ENCODE measurements at regions not wholly inside any gene's neighbourhood (a gene's known extent, or its start where the extent isn't known, plus 50 kb on each side); places are given as distances from the start of the nearest gene placed in this dataset.

- no peak for ATAC-seq
These were observed 250.6 kb upstream of the ZFHX3 start for GRCh38 chr16:73298562-73298961.

GRCh38 chr16:73290258-73290657 lies 242.3 kb upstream of the ZFHX3 start:
- 0% methylated on average over 1 of the region's 1 CpG for WGBS (ENCODE audit: insufficient coverage, low coverage, low lambda C conversion rate, missing lambda C conversion rate)
- DNase-seq: no peak
- no peak for ATAC-seq

More at GRCh38 chr16:73298562-73298961, 250.6 kb upstream of the ZFHX3 start:
- Histone ChIP-seq H3K27ac (no peak overlapping the region), H3K9me3 (no peaks in the 10 kb centered on the region), H3K4me3 (no peak overlapping the region), H3K27me3 (no peaks in the 10 kb centered on the region), H3K4me1 (no peaks in the 10 kb centered on the region), H3K36me3 (no peaks in the 10 kb centered on the region)
- intact Hi-C loops (cut with DNase I): no loop called here
- WGBS (ENCODE audit: insufficient coverage, low coverage, low lambda C conversion rate, missing lambda C conversion rate): 50% methylated on average over 3 of the region's 3 CpGs
- no peak for TF ChIP-seq CTCF (IDR thresholded peaks at IDR 0.05)
- no peak for TF ChIP-seq POLR2A (IDR thresholded peaks at IDR 0.05)
- DNase-seq: no peak

GRCh38 chr16:73289232-73289631 lies 241.3 kb upstream of the ZFHX3 start:
- intact Hi-C loops (cut with DNase I): no loop called here
- Histone ChIP-seq H3K36me3 (no peaks in the 10 kb centered on the region), H3K27me3 (no peaks in the 10 kb centered on the region), H3K4me3 (no peak overlapping the region), H3K9me3 (no peaks in the 10 kb centered on the region), H3K4me1 (no peaks in the 10 kb centered on the region), H3K27ac (no peak overlapping the region)
- TF ChIP-seq CTCF (IDR thresholded peaks at IDR 0.05): no peak
- no peak for TF ChIP-seq POLR2A (IDR thresholded peaks at IDR 0.05)
- ATAC-seq: no peak
- 41% methylated on average over 3 of the region's 4 CpGs for WGBS (ENCODE audit: insufficient coverage, low coverage, low lambda C conversion rate, missing lambda C conversion rate)
- DNase-seq: no peak

More at GRCh38 chr16:73290258-73290657, 242.3 kb upstream of the ZFHX3 start:
- no peaks in the 10 kb centered on the region for H3K27me3 ChIP-seq
- no peaks in the 10 kb centered on the region for H3K36me3 ChIP-seq
- no peak overlapping the region for H3K4me3 ChIP-seq
- H3K27ac ChIP-seq: no peak overlapping the region
- H3K4me1 ChIP-seq: no peaks in the 10 kb centered on the region
- no peaks in the 10 kb centered on the region for H3K9me3 ChIP-seq
- no peak for TF ChIP-seq POLR2A (IDR thresholded peaks at IDR 0.05)
- no peak for TF ChIP-seq CTCF (IDR thresholded peaks at IDR 0.05)
- intact Hi-C loops (cut with DNase I): no loop called here

- no peak overlapping the region for H3K4me3 ChIP-seq
These were observed 240.6 kb upstream of the ZFHX3 start for GRCh38 chr16:73288520-73288919.

More at GRCh38 chr16:73288520-73288919, 240.6 kb upstream of the ZFHX3 start:
- H3K9me3 ChIP-seq: no peaks in the 10 kb centered on the region
- no peaks in the 10 kb centered on the region for H3K4me1 ChIP-seq
- ATAC-seq: no peak
- intact Hi-C loops (cut with DNase I): no loop called here
- no peak for TF ChIP-seq CTCF (IDR thresholded peaks at IDR 0.05)
- TF ChIP-seq POLR2A (IDR thresholded peaks at IDR 0.05): no peak
- H3K36me3 ChIP-seq: no peaks in the 10 kb centered on the region
- 86% methylated on average over 19 of the region's 21 CpGs for WGBS (ENCODE audit: insufficient coverage, low coverage, low lambda C conversion rate, missing lambda C conversion rate)
- H3K27ac ChIP-seq: no peak overlapping the region
- H3K27me3 ChIP-seq: no peaks in the 10 kb centered on the region
- DNase-seq: no peak

Measured in right lobe of liver (tissue), 6 donors.